RKO (cell line): ENCODE measurements at regions not wholly inside any gene's neighbourhood (a gene's known extent, or its start where the extent isn't known, plus 50 kb on each side); places are given as distances from the start of the nearest gene placed in this dataset.
"Not testable (repeated sequence)": the region's sequence is repeated elsewhere in the genome, so short reads cannot be mapped to it uniquely, and the experiment has no call there.

Experiments used
- DNase-seq: peaks from one replicate; pipeline ENCODE4 v3.0.0-alpha.2; 2016; ENCODE audit warnings: low spot score

DNA sequence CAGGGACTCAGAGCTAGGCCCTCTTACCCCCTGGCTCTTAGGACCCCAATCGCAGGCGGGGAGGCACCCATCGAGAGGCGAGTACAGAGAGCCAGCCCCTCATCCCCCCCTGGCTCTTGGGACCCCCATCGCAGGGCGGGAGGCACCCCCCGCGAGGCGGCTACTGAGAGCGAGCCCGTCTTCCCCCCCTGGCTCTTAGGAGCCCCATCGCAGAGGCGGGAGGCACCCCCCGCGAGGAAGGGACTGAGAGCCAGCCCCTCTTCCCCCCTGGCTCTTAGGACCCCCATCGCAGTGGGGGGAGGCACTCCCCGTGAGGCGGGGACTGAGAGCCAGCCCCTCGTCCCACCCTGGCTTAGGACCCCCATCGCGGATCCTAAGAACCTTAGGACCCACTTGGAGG, 2422.1 kb upstream of the PCDH20 start:
- DNase-seq, result not testable (repeated sequence)

DNA sequence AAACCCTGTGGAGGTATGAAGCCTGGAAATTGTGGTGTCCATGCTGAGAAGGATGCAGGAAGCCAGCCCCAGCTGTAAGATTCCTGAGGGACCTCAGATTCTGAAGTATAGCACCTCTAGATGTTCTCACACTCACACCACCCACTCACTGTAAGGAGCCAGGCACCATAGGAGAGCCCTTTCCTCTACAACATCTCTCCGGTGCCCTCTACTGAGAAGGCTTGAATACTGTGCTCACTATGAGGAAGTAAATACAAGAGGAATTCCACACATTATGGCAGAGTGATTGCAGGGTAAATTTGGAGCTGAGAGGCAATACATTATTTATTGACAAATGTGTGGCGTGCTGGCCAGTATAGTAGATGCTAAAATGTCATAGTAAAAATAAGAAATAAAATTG, 2414.0 kb upstream of the PCDH20 start:
- DNase-seq, result not testable (repeated sequence)

DNA sequence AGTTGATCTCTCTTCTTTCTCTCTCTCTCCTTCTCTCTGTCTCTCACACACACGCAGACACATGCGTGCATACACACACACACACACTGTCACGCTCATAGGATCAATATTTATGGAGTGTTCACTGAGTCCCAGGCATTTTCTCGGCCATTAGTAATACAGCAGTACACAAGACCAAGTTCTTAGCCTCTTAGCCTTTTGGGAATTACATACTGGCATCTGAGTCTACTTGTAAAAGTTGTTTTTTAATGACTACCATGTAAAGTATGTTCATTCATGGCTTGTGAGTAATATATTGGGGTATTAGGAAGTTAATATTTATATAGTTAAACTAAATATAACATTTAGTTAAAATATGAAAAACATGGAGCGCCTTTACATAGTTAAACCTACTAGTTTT, 2406.1 kb upstream of the PCDH20 start:
- DNase-seq, result not testable (repeated sequence)

DNA sequence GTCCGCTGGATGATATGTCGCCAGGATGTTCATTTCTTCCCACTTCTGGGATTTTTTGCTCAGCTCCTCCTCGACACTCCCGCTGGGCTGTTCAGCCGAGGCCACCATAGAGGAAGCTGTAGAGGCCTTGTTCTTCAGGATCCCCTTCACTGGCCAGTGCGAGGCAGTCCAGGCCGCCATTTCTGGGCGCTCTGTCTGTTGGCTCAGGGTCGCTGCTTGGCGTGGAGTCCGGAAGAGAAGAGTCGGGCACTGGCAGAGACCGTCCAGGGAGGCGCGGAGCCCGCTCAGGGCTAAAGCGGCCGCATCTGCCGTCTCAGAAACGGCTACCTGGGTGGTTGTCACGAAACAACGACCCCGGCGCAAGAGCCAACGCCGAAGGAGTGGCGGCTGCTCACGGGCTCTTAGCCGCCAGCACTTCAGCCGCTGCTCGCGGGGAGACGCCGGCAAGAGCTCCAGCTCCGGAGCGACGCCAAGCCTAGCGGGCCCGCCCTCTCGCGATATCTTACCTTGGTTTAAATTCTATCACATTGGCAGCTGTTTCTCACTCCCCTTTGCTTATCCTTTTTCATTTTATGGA, 2395.9 kb upstream of the PCDH20 start:
- not testable (repeated sequence) for DNase-seq

DNA sequence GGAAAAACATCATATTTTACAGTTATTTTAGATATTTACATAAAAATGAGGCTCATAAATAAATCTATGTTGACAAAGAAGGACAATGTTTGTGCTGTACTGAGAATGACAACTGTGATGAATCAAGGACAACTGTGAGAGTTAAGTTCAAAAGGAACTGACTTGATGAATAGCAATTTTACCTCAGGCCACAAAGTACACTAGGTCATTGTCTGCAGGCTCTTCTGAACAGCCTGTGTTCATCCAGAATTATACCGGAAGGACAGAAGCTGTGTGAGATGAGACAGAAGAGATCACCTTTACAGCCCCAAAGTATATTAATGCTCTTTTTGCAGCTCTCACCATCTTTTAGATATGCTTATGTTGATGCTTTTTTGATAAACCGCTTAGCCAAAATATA, 2375.5 kb upstream of the PCDH20 start:
- not testable (repeated sequence) for DNase-seq

DNA sequence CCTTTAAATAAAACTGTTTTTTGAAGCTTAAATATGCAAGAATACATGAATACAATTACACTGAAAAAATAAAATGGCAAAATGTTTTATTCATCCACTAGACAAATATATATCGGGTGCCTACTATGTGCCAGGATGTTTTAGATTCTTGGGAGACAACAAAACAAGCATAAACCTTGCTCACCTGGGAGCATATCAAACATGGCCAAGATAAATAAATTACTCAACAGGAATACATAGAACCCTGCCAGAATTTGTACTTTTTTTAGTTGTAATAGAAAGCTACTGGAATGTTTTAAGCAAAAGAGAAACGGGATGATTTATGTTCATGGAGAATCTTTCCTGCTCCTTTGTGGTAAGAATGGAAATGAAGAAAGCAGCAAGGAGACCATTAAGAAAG, 2358.5 kb upstream of the PCDH20 start:
- DNase-seq, result no peak

DNA sequence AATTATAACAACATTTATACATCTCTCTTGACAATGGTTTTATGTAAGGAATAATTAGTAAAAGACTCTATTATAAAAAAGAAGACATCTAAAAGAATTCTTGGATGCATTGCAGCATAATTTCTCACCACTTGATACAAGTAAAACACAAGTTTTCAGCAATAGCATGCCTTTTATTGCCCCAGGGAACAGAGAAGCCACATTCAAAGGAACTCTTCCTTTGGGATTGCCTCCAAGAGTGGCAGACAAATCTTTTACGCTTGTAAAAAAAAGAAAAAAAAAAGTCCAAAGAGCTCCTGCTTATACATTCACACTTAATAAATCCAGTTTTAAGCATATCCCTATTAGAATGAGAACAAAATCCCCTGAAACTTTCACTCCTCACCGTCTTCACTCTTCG, 2357.8 kb upstream of the PCDH20 start:
- no peak for DNase-seq

DNA sequence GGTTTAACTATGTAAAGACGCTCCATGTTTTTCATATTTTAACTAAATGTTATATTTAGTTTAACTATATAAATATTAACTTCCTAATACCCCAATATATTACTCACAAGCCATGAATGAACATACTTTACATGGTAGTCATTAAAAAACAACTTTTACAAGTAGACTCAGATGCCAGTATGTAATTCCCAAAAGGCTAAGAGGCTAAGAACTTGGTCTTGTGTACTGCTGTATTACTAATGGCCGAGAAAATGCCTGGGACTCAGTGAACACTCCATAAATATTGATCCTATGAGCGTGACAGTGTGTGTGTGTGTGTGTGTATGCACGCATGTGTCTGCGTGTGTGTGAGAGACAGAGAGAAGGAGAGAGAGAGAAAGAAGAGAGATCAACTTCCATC, 2342.0 kb upstream of the PCDH20 start:
- not testable (repeated sequence) for DNase-seq

DNA sequence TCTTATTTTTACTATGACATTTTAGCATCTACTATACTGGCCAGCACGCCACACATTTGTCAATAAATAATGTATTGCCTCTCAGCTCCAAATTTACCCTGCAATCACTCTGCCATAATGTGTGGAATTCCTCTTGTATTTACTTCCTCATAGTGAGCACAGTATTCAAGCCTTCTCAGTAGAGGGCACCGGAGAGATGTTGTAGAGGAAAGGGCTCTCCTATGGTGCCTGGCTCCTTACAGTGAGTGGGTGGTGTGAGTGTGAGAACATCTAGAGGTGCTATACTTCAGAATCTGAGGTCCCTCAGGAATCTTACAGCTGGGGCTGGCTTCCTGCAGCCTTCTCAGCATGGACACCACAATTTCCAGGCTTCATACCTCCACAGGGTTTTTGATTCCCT, 2334.2 kb upstream of the PCDH20 start:
- DNase-seq, result not testable (repeated sequence)

DNA sequence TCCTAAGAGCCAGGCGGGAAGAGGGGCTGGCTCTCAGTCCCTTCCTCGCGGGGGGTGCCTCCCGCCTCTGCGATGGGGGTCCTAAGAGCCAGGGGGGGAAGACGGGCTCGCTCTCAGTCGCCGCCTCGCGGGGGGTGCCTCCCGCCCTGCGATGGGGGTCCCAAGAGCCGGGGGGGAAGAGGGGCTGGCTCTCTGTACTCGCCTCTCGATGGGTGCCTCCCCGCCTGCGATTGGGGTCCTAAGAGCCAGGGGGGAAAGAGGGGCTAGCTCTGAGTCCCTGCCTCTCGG, 2326.1 kb upstream of the PCDH20 start:
- DNase-seq, result not testable (repeated sequence)

DNA sequence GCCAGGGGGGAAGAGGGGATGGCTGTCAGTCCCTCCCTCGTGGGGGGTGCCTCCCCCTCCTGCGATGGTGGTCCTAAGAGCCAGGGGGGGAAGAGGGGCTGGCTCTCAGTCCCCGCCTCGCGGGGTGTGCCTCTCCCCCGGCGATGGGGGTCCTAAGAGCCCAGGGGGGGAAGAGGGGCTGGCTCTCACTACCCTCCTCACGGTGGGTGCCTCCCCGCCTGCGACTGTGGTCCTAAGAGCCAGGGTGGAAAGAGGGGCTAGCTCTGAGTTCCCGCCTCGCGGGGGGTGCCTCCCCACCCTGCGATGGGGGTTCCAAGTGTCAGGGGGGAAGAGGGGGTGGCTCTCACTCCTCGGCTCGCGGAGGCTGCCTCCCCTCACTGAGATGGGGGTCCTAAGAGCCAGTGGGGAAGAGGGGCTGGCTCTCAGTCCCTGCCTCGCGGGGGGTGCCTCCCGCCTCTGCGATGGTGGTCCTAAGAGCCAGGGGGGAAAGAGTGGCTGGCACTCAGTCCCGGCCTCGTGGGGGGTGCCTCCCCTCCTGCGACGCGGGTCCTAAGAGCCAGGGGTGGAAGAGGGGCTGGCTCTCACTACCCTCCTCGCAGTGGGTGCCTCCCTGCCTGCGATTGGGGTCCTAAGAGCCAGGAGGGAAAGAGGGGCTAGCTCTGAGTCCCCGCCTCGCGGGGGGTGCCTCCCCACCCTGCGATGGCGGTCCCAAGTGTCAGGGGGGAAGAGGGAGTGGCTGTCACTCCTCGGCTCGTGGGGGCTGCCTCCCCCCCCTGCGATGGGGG, 2325.6 kb upstream of the PCDH20 start:
- no peak for DNase-seq

DNA sequence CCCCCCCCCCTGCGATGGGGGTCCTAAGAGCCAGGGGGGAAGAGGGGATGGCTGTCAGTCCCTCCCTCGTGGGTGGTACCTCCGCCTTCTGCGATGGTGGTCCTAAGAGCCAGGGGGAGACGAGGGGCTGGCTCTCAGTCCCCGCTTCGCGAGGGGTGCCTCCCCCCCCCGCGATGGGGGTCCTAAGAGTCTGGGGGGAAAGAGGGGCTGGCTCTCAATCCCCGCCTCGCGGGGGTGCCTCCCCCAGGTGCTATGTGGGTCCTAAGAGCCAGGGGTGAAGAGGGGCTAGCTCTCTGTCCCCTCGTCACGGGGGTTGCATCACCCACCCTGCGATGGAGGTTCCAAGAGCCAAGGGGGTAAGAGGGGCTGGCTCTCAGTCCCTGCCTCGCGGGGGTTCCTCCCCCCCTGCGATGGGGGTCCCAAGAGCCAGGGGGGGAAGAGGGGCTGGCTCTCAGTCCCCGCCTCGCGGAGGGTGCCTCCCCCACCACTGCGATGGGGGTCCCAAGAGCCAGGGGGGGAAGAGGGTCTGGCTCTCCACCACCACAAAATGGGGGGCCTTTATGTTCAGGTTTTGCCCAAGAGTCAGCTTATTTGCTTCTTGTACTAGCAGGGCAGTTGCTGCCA, 2323.6 kb upstream of the PCDH20 start:
- DNase-seq, result not testable (repeated sequence)

DNA sequence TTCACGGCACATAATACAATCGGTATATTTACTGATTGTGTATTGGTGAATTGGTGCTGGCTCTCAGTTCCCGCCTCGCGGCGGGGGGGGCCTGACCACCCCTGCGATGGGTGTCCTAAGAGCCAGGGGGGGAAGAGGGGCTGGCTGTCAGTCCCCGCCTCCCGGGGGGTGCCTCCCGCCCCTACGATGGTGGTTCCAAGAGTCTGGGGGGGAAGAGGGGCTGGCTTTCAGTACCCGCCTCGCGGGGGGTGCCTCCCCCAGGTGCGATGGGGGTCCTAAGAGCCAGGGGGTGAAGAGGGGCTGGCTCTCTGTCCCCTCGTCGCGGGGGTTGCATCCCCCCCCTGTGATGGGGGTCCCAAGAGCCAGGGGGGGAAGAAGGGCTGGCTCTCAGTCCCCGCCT, 2321.8 kb upstream of the PCDH20 start:
- DNase-seq, result no peak

DNA sequence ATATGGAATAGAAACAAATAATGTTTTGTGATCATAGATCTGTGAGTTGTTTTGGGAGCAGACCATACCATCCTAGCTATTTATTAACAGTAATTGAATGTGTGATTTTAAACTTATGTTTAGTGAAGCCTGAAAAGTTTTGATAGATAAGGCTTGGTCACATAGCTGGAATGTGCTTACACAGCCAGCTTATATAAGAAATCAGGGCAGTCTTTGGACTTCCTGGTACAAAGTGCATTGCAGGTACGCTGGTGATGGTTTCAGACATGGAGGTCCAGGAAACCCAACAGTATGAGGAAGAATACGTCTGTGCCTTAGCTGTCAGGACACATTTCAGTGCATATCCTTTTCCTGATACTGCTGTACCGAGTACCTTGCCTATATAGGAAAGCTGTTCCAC, 2316.2 kb upstream of the PCDH20 start:
- no peak for DNase-seq

DNA sequence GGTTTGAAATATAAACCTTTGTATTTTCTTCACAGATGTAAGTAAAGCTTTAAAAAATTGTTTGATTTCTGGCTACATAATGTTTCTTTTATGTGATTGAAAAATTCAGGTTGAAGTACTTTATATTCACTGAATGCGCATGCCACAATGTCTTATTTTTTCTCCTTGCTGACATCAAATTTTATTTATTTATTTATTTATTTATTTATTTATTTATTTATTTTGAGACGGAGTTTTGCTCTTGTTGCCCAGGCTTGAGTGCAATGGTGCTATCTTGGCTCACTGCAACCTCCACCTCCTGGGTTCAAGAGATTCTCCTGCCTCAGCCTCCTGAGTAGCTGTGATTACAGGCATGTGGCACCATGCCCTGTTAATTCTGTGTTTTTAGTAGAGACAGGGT, 2296.5 kb upstream of the PCDH20 start:
- not testable (repeated sequence) for DNase-seq

DNA sequence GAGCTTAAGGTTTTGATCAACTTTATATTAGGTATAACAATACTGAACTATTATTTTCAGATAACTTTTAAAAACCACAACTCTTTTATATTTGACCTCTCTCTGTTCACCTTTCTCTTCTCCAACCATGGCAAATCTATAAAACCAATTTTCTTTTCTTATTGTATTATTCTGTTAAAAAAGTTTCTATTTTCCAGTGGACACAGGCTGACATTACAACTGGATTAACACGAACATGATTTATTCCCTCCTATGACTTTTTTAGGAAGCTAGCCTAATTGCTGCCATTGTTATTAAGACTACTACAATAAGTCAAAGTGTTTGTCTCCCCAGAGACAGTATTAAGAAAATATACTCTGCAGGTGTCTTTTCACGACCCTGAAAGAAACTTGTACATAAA, 2291.1 kb upstream of the PCDH20 start:
- no peak for DNase-seq

DNA sequence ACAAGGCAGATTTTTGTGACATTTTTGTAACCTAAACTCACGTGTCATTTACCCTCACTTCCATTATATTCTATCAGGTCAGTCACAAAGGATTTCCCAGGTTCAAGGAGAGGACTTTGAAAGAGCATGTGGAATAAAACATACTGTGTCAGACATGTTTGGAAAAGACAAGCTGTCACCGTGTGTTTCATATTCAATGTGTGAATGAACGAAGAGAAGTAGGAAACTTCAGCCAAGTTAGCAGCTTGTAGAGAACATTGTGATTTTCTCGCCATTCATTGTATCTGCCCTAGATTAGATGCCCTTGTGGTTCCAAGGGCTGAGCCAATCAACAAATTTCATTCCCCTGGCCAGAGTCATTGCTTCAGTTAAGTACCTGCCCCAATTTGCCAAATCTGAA, 2288.9 kb upstream of the PCDH20 start:
- DNase-seq, result no peak

DNA sequence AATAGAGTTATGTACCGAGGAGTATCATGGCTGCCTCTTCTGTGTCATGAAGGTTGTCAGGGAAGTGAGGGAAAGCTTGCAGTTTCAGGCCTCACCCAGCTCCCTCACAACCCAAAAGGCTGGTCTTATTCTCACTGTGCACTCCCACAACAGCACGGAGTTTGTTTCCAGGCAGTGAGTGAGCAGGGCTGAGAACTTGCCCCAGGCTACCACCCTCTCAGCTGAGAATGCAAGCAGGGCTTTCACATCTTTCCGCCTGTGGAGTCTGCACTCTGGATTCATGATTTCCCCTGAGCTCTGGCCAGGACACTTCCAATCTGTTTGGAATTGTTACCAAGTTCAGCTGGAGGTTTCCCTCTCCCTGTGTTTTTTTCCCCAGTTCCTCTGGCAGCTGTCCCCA, 2284.7 kb upstream of the PCDH20 start:
- no peak for DNase-seq

DNA sequence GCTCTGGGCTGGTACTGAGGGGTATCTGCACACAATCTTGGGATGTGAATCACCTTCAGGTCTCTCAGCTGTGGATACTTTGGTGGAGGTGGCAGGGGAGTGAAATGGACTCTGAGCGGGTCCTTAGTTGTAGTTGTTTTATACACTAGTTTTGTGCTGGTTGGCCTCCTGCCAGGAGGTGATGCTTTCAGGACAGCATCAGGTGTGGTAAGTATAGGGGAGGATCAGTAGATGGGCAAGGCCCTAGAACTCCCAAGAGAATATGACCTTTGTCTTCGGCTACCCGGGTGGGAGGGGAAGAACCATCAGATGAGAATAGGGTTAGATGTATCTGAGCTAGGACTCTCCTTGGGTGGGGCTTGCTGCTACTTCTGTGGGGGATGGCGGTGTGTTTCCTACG, 2284.3 kb upstream of the PCDH20 start:
- no peak for DNase-seq

DNA sequence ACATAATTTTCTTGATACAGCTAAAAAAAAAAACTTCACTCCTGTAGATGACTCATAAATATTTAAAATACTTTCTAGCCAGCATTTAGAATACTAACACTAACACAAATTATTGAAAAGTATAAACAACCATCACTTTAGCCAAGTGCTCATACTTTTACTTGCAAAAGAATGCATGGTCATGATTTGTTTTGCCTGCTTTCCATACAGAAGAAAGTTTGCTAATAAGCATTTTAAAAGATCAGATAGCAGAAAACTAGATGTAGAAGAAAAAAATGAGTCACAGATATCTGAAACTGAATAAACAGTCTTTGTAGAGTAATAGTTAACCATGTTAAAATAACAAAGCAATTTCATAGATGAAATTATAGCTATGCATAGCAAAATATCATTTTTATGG, 2280.4 kb upstream of the PCDH20 start:
- DNase-seq, result no peak

DNA sequence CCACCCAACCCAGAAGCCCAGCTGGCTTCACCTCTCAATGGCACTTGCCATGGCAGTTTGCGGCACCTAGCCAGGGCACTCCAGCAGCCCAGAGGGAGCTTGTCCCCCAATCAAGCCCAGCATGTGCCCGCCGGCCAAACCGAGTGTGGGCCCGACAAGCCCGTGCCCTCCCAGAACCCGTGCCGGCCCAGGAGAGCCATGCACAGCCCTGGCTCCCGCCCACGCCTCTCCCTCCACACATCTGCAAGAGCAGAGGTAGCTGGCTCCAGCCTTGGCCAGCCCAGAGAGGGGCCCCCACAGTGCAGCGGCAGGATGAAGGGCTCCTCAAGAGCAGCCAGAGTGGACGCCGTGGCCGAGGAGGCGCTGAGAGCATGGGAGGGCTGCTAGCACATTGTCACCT, 2278.0 kb upstream of the PCDH20 start:
- no peak for DNase-seq

DNA sequence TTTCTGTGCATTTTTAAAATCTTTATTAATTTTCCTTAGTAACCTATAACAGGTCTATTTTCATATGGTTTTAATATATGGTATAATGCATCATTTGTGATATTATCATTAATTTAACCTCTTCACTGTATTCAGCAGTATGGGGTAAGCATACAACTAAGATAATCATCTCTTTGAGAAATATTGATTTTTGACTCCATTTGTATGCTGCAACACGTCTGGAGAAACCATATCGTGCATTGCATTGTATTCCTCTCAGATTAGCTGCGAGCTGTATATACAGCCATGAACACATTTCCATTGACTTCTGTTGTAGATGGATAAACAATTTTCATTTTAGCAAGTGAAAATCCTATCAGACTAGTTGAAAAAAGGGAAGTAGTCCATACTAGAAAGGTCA, 2275.8 kb upstream of the PCDH20 start:
- no peak for DNase-seq

DNA sequence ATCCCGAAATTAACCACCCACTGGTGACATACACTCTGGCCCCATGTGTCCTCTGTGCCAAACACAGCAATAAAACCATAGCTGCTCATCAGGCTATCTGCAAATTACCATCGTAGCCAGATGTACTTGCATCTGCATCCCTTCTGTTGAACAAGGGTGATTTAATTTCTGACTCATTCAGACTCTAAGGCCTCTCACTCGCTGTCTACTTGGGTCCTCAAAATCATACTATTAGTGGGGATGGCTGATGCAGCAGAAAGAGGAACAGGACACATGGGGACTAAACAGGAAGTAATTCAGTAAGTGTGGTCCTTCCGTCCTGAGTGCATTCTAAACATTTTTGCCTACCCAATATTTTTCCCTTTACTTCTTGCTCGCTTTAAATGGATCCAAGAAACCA, 2275.0 kb upstream of the PCDH20 start:
- no peak for DNase-seq

DNA sequence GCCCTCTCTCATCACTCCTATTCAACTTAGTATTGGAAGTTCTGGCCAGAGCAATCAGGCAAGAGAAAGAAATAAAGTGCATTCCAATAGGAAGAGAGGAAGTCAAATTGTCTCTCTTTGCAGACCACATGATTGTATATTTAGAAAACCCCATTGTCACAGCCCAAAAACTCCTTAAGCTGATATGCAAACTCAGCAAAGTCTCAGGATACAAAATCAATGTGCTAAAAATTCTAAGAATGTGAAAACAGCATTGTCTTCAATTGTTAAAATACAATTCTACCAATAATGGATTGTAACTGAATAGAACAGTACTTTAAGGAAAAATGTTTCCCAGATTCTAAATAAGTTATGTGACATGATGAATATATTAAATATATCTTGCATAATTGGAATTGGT, 2269.2 kb upstream of the PCDH20 start:
- no peak for DNase-seq
